ENCODE measurements at regions not wholly inside any gene's neighbourhood (a gene's known extent, or its start where the extent isn't known, plus 50 kb on each side); places are given as distances from the start of the nearest gene placed in this dataset.

GRCh38 chr17:72056155-72056554, 64.7 kb upstream of the SOX9 start:
- H3K4me1 ChIP-seq (replicated peaks), result no peaks in the 10 kb centered on the region
- DNase-seq (ENCODE audit: low spot score), result no peak
- no peak overlapping the region for H3K27ac ChIP-seq
- H3K9me3 ChIP-seq, result no peaks in the 10 kb centered on the region
- intact Hi-C loops (cut with DNase I), result no loop called here
- TF ChIP-seq CTCF (IDR thresholded peaks at IDR 0.05) (no peak), POLR2AphosphoS5 (IDR thresholded peaks at IDR 0.05) (no peak), POLR2A (IDR thresholded peaks at IDR 0.05) (no peak)
- no peaks in the 10 kb centered on the region for H3K36me3 ChIP-seq
- WGBS, result 95% methylated on average over 4 of the region's 4 CpGs
- H3K27me3 ChIP-seq (replicated peaks; ENCODE audit: insufficient read depth), result peaks cover 1% of the 10 kb centered on the region
- no peak overlapping the region for H3K4me3 ChIP-seq

- no peak for TF ChIP-seq POLR2A (IDR thresholded peaks at IDR 0.05)
- TF ChIP-seq POLR2AphosphoS5 (IDR thresholded peaks at IDR 0.05), result no peak
- TF ChIP-seq CTCF (IDR thresholded peaks at IDR 0.05), result no peak
- Histone ChIP-seq H3K27me3 (replicated peaks; ENCODE audit: insufficient read depth) (peaks cover 1% of the 10 kb centered on the region), H3K4me3 (no peak overlapping the region), H3K9me3 (no peaks in the 10 kb centered on the region), H3K27ac (no peak overlapping the region), H3K36me3 (no peaks in the 10 kb centered on the region), H3K4me1 (replicated peaks) (no peaks in the 10 kb centered on the region)
- no peak for DNase-seq (ENCODE audit: low spot score)
- intact Hi-C loops (cut with DNase I), result no loop called here
- 72% methylated on average over 3 of the region's 3 CpGs for WGBS
Measured at GRCh38 chr17:72056727-72057290, 64.0 kb upstream of the SOX9 start.

- Histone ChIP-seq H3K9me3 (no peaks in the 10 kb centered on the region), H3K4me3 (no peak overlapping the region), H3K4me1 (replicated peaks) (no peaks in the 10 kb centered on the region), H3K27ac (no peak overlapping the region), H3K36me3 (no peaks in the 10 kb centered on the region), H3K27me3 (replicated peaks; ENCODE audit: insufficient read depth) (no peaks in the 10 kb centered on the region)
- intact Hi-C loops (cut with DNase I), result no loop called here
- TF ChIP-seq POLR2AphosphoS5 (IDR thresholded peaks at IDR 0.05) (no peak), CTCF (IDR thresholded peaks at IDR 0.05) (no peak), POLR2A (IDR thresholded peaks at IDR 0.05) (no peak)
- WGBS, result 72% methylated on average over 1 of the region's 1 CpG
- DNase-seq (ENCODE audit: low spot score), result no peak
Measured at GRCh38 chr17:72060084-72060483, 60.7 kb upstream of the SOX9 start.

GRCh38 chr17:72063262-72063661, 57.6 kb upstream of the SOX9 start:
- Histone ChIP-seq H3K27ac (no peak overlapping the region), H3K9me3 (no peaks in the 10 kb centered on the region), H3K36me3 (no peaks in the 10 kb centered on the region), H3K27me3 (replicated peaks; ENCODE audit: insufficient read depth) (no peaks in the 10 kb centered on the region), H3K4me3 (no peak overlapping the region), H3K4me1 (replicated peaks) (no peaks in the 10 kb centered on the region)
- intact Hi-C loops (cut with DNase I), result no loop called here
- no peak for DNase-seq (ENCODE audit: low spot score)
- TF ChIP-seq CTCF (IDR thresholded peaks at IDR 0.05) (no peak), POLR2A (IDR thresholded peaks at IDR 0.05) (no peak), POLR2AphosphoS5 (IDR thresholded peaks at IDR 0.05) (no peak)
- WGBS, result 61% methylated on average over 3 of the region's 3 CpGs

- no peaks in the 10 kb centered on the region for H3K36me3 ChIP-seq
- no peak overlapping the region for H3K4me3 ChIP-seq
- no peak for DNase-seq (ENCODE audit: low spot score)
- H3K27me3 ChIP-seq (replicated peaks; ENCODE audit: insufficient read depth), result no peaks in the 10 kb centered on the region
- no peaks in the 10 kb centered on the region for H3K9me3 ChIP-seq
- H3K27ac ChIP-seq, result no peak overlapping the region
- WGBS, result 80% methylated on average over 4 of the region's 4 CpGs
- TF ChIP-seq POLR2A (IDR thresholded peaks at IDR 0.05), result no peak
- TF ChIP-seq POLR2AphosphoS5 (IDR thresholded peaks at IDR 0.05), result no peak
- TF ChIP-seq CTCF (IDR thresholded peaks at IDR 0.05), result no peak
- H3K4me1 ChIP-seq (replicated peaks), result no peaks in the 10 kb centered on the region
- intact Hi-C loops (cut with DNase I), result no loop called here
Measured at GRCh38 chr17:72063756-72064450, 56.9 kb upstream of the SOX9 start.
